ENCODE measurements at regions not wholly inside any gene's neighbourhood (a gene's known extent, or its start where the extent isn't known, plus 50 kb on each side); places are given as distances from the start of the nearest gene placed in this dataset.

- Histone ChIP-seq H3K36me3 (ENCODE audit: control insufficient read depth, insufficient read depth, low read length, severe bottlenecking) (no peaks in the 10 kb centered on the region), H3K9ac (ENCODE audit: low read length) (no peak overlapping the region), H3K27me3 (replicated peaks; ENCODE audit: control insufficient read depth, insufficient read depth, low read length) (peaks cover 13% of the 10 kb centered on the region), H3K4me1 (ENCODE audit: control insufficient read depth, insufficient read depth, low read length) (peaks cover 21% of the 10 kb centered on the region), H3K9me3 (ENCODE audit: control insufficient read depth, low read length) (no peaks in the 10 kb centered on the region), H3K4me3 (ENCODE audit: low read length) (no peak overlapping the region)
- DNase-seq (ENCODE audit: low read depth) = no peak
Observed at GRCh38 chr4:183832776-183833450, 72.2 kb upstream of the STOX2 start.

- DNase-seq (ENCODE audit: low read depth) = no peak
- Histone ChIP-seq H3K4me1 (ENCODE audit: control insufficient read depth, insufficient read depth, low read length) (peaks cover 8% of the 10 kb centered on the region), H3K9ac (ENCODE audit: low read length) (no peak overlapping the region), H3K27me3 (replicated peaks; ENCODE audit: control insufficient read depth, insufficient read depth, low read length) (peaks cover 13% of the 10 kb centered on the region), H3K4me3 (ENCODE audit: low read length) (no peak overlapping the region), H3K9me3 (ENCODE audit: control insufficient read depth, low read length) (no peaks in the 10 kb centered on the region), H3K36me3 (ENCODE audit: control insufficient read depth, insufficient read depth, low read length, severe bottlenecking) (no peaks in the 10 kb centered on the region)
Observed at GRCh38 chr4:183834252-183834651, 70.9 kb upstream of the STOX2 start.

DNA sequence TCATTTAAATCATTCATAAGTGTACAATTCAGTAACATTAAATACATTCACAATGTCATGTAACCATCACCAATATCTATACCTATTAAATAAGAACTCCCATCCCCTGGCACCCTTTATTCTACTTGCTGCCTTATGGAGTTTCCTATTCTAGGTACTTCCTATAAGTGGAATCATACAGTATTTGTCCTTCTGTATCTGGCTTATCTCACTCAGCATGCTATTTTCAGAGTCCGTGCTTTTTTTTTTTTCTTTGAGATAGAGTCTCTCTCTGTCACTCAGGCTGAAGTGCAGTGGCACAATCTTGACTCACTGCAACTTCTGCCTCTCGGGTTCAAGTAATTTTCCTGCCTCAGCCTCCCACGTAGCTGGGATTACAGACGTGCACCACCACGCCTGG, 67.9 kb upstream of the STOX2 start:
- Histone ChIP-seq H3K36me3 (ENCODE audit: control insufficient read depth, insufficient read depth, low read length, severe bottlenecking) (no peaks in the 10 kb centered on the region), H3K27me3 (replicated peaks; ENCODE audit: control insufficient read depth, insufficient read depth, low read length) (peaks cover 13% of the 10 kb centered on the region), H3K4me1 (ENCODE audit: control insufficient read depth, insufficient read depth, low read length) (no peaks in the 10 kb centered on the region), H3K9me3 (ENCODE audit: control insufficient read depth, low read length) (no peaks in the 10 kb centered on the region), H3K4me3 (ENCODE audit: low read length) (no peak overlapping the region), H3K9ac (ENCODE audit: low read length) (no peak overlapping the region)
- no peak for DNase-seq (ENCODE audit: low read depth)

DNA sequence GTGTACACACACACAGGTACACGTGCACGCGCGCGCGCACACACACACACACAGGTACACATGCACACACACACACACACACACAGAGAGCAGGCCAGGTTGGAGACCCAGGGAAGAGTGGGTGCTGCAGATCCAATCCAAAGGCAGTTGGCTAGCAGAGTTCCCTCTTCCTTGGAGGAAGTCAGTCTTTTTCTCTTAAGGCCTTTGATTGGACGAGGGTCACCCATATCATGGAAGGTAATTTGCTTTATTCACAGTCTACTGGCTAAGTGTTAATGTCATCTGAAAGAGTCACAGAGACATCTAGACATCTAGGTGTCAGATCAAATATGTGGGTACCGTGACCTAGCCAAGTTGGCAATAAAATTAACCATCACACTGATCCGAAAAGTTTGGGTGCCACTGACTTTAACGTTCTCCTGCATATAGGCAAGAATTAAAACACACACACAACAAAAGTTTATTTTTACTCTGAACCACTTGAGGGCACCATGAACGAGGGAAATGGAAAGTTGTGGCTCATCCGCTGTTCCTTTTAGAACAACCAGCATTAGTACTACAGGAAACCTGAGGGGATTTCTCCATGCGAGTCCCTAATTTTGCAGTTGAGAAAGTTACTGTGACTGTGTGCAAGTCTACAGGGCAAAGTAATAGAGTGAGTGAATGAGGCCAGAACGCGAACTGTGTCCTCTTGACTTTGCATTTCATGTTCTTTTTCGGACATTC, 66.0 kb upstream of the STOX2 start:
- Histone ChIP-seq H3K36me3 (ENCODE audit: control insufficient read depth, insufficient read depth, low read length, severe bottlenecking) (no peaks in the 10 kb centered on the region), H3K27me3 (replicated peaks; ENCODE audit: control insufficient read depth, insufficient read depth, low read length) (peaks cover 13% of the 10 kb centered on the region), H3K4me3 (ENCODE audit: low read length) (no peak overlapping the region), H3K4me1 (ENCODE audit: control insufficient read depth, insufficient read depth, low read length) (no peaks in the 10 kb centered on the region), H3K9ac (ENCODE audit: low read length) (no peak overlapping the region), H3K9me3 (ENCODE audit: control insufficient read depth, low read length) (no peaks in the 10 kb centered on the region)
- peak; percentile 6 for DNase-seq (ENCODE audit: low read depth)

GRCh38 chr4:183840311-183840710, 64.8 kb upstream of the STOX2 start:
- H3K4me1 ChIP-seq (ENCODE audit: control insufficient read depth, insufficient read depth, low read length) = no peaks in the 10 kb centered on the region
- no peaks in the 10 kb centered on the region for H3K36me3 ChIP-seq (ENCODE audit: control insufficient read depth, insufficient read depth, low read length, severe bottlenecking)
- no peak overlapping the region for H3K9ac ChIP-seq (ENCODE audit: low read length)
- no peak overlapping the region for H3K4me3 ChIP-seq (ENCODE audit: low read length)
- peaks cover 5% of the 10 kb centered on the region for H3K27me3 ChIP-seq (replicated peaks; ENCODE audit: control insufficient read depth, insufficient read depth, low read length)
- DNase-seq (ENCODE audit: low read depth) = peak; percentile 93
- no peaks in the 10 kb centered on the region for H3K9me3 ChIP-seq (ENCODE audit: control insufficient read depth, low read length)

GRCh38 chr4:183841001-183841400, 64.1 kb upstream of the STOX2 start:
- H3K36me3 ChIP-seq (ENCODE audit: control insufficient read depth, insufficient read depth, low read length, severe bottlenecking) = no peaks in the 10 kb centered on the region
- no peaks in the 10 kb centered on the region for H3K4me1 ChIP-seq (ENCODE audit: control insufficient read depth, insufficient read depth, low read length)
- peaks cover 5% of the 10 kb centered on the region for H3K27me3 ChIP-seq (replicated peaks; ENCODE audit: control insufficient read depth, insufficient read depth, low read length)
- DNase-seq (ENCODE audit: low read depth) = no peak
- no peak overlapping the region for H3K9ac ChIP-seq (ENCODE audit: low read length)
- H3K4me3 ChIP-seq (ENCODE audit: low read length) = no peak overlapping the region
- peaks cover 1% of the 10 kb centered on the region for H3K9me3 ChIP-seq (ENCODE audit: control insufficient read depth, low read length)

DNA sequence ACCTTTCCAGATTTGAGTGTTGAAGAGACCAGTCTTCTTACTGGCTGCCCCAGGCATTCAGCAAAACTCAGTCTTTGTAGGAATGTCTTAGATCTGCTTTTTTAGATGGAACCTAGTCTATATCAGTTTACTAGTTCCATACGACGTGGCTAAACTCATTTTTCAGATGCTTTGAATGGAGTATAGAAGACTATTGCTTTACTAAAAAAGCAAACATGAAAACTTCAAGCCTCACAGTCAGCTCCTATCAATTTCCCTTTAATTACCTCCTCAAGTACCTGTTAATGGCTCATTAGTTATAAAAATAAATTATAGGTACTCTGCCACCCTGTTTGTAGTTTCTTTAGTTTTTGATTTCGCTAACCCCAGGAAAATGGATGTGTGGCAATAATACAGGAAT, 63.0 kb upstream of the STOX2 start:
- no peak overlapping the region for H3K4me3 ChIP-seq (ENCODE audit: low read length)
- no peaks in the 10 kb centered on the region for H3K4me1 ChIP-seq (ENCODE audit: control insufficient read depth, insufficient read depth, low read length)
- DNase-seq (ENCODE audit: low read depth) = no peak
- H3K9ac ChIP-seq (ENCODE audit: low read length) = no peak overlapping the region
- peaks cover 8% of the 10 kb centered on the region for H3K9me3 ChIP-seq (ENCODE audit: control insufficient read depth, low read length)
- no peaks in the 10 kb centered on the region for H3K36me3 ChIP-seq (ENCODE audit: control insufficient read depth, insufficient read depth, low read length, severe bottlenecking)
- peaks cover 2% of the 10 kb centered on the region for H3K27me3 ChIP-seq (replicated peaks; ENCODE audit: control insufficient read depth, insufficient read depth, low read length)

DNA sequence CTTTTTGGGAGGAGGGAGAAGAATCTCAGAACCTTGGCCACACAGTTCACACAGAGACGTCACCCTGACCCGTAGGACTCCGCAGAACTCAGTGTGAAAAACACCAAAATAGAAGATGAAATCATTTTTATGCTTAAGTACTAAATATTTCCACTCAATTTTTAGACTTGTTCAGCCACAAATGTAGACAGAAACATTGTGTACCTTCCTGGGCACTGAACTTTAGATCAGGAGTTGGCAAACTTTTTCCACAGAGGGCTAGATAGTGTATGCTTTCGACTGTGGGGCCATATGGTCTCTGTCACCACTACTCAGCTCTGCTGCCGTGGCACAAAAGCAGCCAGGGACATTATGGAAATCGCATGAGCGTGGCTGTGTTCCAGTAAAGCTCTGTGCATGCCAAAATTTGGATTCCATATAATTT, 61.8 kb upstream of the STOX2 start:
- Histone ChIP-seq H3K4me3 (ENCODE audit: low read length) (no peak overlapping the region), H3K4me1 (ENCODE audit: control insufficient read depth, insufficient read depth, low read length) (no peaks in the 10 kb centered on the region), H3K9me3 (ENCODE audit: control insufficient read depth, low read length) (peaks cover 18% of the 10 kb centered on the region), H3K36me3 (ENCODE audit: control insufficient read depth, insufficient read depth, low read length, severe bottlenecking) (no peaks in the 10 kb centered on the region), H3K27me3 (replicated peaks; ENCODE audit: control insufficient read depth, insufficient read depth, low read length) (no peaks in the 10 kb centered on the region), H3K9ac (ENCODE audit: low read length) (no peak overlapping the region)
- DNase-seq (ENCODE audit: low read depth) = no peak

DNA sequence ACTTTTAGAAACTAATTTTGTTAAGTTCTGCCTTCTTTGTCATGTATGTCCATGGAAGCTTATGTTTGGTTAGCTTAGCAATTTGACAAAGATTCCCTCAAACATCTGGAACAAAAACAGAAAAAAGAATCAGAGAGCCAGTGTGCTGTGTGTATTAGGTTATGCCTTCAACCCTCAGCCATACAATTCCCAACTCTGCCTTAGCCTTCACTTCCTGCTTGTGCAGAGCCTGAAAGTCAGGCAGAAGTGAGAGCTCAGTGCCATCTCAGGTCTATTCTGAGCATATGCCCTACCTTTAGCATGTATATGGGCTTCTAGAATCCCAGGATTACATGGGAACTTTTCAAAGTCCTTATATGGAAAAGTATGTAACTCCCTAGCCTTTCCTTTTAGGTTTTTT, 58.2 kb upstream of the STOX2 start:
- H3K4me3 ChIP-seq (ENCODE audit: low read length) = no peak overlapping the region
- H3K9ac ChIP-seq (ENCODE audit: low read length) = no peak overlapping the region
- H3K9me3 ChIP-seq (ENCODE audit: control insufficient read depth, low read length) = peaks cover 18% of the 10 kb centered on the region
- no peaks in the 10 kb centered on the region for H3K36me3 ChIP-seq (ENCODE audit: control insufficient read depth, insufficient read depth, low read length, severe bottlenecking)
- H3K27me3 ChIP-seq (replicated peaks; ENCODE audit: control insufficient read depth, insufficient read depth, low read length) = no peaks in the 10 kb centered on the region
- DNase-seq (ENCODE audit: low read depth) = no peak
- no peaks in the 10 kb centered on the region for H3K4me1 ChIP-seq (ENCODE audit: control insufficient read depth, insufficient read depth, low read length)

DNA sequence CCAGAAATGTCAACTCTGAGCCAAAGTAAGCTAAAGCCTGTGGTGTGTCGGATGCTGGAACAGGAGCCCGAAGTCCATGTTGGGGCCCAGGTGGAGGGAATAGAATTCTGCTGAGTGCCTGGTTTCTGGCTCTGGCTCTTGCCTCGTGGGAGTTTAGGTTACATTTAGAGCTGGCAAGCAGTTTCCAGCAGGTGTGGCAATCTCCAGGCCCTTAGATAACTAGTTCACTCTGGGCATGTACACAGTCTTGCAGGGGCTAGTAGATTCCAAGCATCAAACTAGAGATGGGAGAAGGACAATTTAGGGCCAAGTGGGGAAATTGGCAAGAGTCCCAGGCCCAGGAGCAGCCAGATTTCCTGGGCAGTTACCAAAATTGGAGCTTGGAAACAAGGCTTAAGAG, 56.3 kb upstream of the STOX2 start:
- no peak overlapping the region for H3K9ac ChIP-seq (ENCODE audit: low read length)
- peaks cover 18% of the 10 kb centered on the region for H3K9me3 ChIP-seq (ENCODE audit: control insufficient read depth, low read length)
- H3K4me1 ChIP-seq (ENCODE audit: control insufficient read depth, insufficient read depth, low read length) = no peaks in the 10 kb centered on the region
- H3K27me3 ChIP-seq (replicated peaks; ENCODE audit: control insufficient read depth, insufficient read depth, low read length) = no peaks in the 10 kb centered on the region
- no peak for DNase-seq (ENCODE audit: low read depth)
- no peaks in the 10 kb centered on the region for H3K36me3 ChIP-seq (ENCODE audit: control insufficient read depth, insufficient read depth, low read length, severe bottlenecking)
- H3K4me3 ChIP-seq (ENCODE audit: low read length) = no peak overlapping the region

GRCh38 chr4:183852910-183853547, 52.1 kb upstream of the STOX2 start:
- no peaks in the 10 kb centered on the region for H3K4me1 ChIP-seq (ENCODE audit: control insufficient read depth, insufficient read depth, low read length)
- no peak overlapping the region for H3K4me3 ChIP-seq (ENCODE audit: low read length)
- no peak for DNase-seq (ENCODE audit: low read depth)
- no peaks in the 10 kb centered on the region for H3K36me3 ChIP-seq (ENCODE audit: control insufficient read depth, insufficient read depth, low read length, severe bottlenecking)
- peaks cover 1% of the 10 kb centered on the region for H3K9me3 ChIP-seq (ENCODE audit: control insufficient read depth, low read length)
- H3K9ac ChIP-seq (ENCODE audit: low read length) = no peak overlapping the region
- peaks cover 6% of the 10 kb centered on the region for H3K27me3 ChIP-seq (replicated peaks; ENCODE audit: control insufficient read depth, insufficient read depth, low read length)

Data from adipocyte (in vitro differentiated cells).